ENCODE measurements at regions not wholly inside any gene's neighbourhood (a gene's known extent, or its start where the extent isn't known, plus 50 kb on each side); places are given as distances from the start of the nearest gene placed in this dataset.
"Not testable (repeated sequence)": the region's sequence is repeated elsewhere in the genome, so short reads cannot be mapped to it uniquely, and the experiment has no call there.

DNA sequence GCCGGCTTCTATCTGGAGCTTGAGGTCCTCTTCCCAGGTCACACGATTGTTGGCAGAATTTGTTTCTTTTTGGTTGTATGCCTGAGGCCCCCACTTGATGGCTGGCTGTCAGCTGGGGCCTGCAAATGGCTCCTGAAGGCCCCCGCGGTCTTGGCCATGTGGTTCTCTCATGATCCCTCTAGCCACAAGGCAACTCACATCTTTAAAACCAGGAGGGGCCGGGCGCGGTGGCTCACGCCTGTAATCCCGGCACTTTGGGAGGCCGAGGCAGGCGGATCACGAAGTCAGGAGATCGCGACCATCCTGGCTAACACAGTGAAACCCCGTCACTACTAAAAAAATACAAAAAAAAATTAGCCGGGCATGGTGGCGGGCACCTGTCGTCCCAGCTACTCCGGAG is 443.6 kb downstream of the DOK5 start:
- DNase-seq, result not testable (repeated sequence)

- no peak for DNase-seq
These were observed 439.6 kb downstream of the DOK5 start for GRCh38 chr20:54914995-54915394.

GRCh38 chr20:54909702-54910101 is 434.3 kb downstream of the DOK5 start:
- DNase-seq, result no peak

DNA sequence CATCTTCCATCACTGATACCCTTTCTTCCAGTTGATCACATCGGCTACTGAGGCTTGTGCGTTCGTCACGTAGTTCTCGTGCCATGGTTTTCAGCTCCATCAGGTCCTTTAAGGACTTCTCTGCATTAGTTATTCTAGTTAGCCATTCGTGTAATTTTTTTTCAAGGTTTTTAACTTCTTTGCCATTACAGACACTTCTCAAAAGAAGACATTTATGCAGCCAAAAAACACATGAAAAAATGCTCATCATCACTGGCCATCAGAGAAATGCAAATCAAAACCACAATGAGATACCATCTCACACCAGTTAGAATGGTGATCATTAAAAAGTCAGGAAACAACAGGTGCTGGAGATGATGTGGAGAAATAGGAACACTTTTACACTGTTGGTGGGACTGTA is 430.7 kb downstream of the DOK5 start:
- not testable (repeated sequence) for DNase-seq

GRCh38 chr20:54897787-54898186 is 422.4 kb downstream of the DOK5 start:
- no peak for DNase-seq

DNA sequence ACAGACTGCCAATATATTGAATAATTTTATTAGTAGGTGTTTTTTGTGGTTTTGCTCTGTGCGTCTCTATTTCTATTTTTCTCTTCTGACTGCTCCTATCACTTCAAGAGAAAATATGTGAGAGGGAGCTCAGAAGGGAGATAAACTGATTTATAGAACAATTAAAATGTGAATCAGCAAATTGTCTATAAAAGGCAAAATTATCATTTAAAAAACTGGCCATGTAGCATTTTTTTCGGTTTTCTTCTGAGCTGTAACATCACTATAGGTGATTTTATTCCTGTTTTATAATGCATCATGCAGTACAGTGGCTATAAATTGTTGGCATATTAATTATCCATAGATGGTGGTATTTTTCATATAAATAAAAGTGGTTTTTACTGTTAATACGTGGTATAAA is 416.5 kb downstream of the DOK5 start:
- DNase-seq, result no peak

- DNase-seq, result no peak
These were observed 404.0 kb downstream of the DOK5 start for GRCh38 chr20:54879393-54879792.

DNA sequence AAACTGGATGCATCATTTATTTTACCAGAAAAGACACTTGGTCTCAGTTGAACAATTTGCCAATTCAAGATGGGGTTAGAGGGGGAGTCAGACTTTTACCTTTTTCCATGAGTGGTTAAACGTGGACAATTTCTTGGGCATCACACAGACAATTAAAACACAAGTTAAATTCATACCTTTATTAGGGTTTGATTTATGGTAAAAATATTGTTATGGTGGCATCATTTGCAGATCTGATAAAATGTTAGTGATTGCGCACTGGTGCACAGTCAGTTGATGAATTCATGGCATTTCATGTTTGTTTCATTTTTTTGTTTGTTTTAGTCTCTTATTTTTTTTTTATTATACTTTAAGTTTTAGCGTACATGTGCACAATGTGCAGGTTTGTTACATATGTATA is 399.9 kb downstream of the DOK5 start:
- DNase-seq, result no peak

DNA sequence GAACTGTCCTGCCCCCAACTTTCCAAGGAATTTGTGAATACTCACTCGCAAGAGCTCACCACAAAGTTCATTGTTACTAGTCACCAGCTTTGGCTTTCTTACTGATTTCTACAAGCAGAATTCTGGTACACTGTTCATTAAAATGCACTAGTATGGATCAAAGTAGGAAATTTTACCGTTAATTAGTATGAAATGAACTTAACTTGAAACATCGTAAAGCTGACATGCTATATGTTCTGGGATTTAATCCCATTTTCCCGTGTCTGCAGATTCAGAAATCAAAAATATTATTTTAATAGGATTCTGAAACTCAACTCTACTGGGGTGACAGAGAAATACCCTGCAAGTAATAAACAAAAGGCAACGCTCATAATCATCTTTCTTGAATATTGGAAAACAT is 399.3 kb downstream of the DOK5 start:
- no peak for DNase-seq

DNA sequence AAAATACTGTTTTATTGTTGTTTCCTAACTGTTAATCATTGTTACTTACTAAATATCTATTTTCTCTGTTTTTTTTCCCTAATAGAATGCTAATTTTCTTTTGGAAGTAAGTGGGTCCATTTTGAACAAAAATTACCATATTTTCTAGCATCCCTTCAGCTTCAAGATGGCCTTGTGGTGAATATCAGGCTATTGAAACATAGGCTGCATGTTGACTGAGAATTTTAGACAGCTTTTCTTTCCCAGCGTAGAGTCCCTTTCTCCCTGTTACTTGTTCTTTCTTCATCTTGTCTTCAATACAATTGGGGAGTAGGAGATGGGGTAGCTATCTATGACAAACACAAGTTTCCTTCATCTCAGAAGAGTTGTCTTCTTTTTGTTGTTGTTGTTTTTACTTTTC is 397.0 kb downstream of the DOK5 start:
- no peak for DNase-seq

- no peak for DNase-seq
These were observed 394.4 kb downstream of the DOK5 start for GRCh38 chr20:54869765-54870164.

- no peak for DNase-seq
These were observed 389.9 kb downstream of the DOK5 start for GRCh38 chr20:54865273-54865672.

DNA sequence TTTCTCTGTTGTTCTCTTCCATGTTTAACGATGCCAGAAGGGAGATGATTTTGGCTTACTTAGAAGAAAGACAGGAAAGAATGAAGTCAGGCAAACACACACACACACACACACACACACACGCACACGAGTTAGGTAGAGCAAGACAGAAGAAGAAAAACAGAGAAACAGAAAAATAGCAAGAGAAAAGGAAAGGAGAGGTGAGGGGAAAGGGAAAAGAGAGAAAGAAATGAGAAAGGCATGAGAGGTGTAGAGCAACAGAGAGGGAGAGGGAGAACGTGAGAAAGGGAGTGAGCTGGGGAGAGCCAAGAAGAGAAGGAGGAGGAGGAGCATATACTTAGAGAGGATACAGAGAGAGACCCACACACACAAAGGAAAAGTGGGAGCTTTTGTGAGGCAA is 385.3 kb downstream of the DOK5 start:
- DNase-seq, result no peak

DNA sequence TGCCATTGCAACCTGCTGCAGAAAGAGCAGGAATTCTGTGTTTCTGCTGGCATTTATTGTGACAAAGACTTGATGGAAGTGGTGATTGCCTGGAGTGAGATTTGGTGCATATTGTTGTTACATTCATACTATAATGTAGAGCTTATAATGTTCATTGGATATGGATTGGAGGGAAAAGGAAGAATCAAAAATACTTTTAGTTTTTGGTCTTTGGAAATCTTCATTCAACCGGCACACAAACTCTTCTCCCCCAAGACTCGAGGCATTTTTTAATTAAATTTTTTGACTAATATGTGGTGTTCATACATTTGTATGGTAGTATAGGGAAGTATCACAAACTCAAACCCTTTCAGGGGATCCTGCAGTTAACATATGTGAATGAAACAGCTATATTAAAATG is 380.8 kb downstream of the DOK5 start:
- DNase-seq, result no peak

GRCh38 chr20:54849741-54850140 is 374.3 kb downstream of the DOK5 start:
- DNase-seq, result no peak

DNA sequence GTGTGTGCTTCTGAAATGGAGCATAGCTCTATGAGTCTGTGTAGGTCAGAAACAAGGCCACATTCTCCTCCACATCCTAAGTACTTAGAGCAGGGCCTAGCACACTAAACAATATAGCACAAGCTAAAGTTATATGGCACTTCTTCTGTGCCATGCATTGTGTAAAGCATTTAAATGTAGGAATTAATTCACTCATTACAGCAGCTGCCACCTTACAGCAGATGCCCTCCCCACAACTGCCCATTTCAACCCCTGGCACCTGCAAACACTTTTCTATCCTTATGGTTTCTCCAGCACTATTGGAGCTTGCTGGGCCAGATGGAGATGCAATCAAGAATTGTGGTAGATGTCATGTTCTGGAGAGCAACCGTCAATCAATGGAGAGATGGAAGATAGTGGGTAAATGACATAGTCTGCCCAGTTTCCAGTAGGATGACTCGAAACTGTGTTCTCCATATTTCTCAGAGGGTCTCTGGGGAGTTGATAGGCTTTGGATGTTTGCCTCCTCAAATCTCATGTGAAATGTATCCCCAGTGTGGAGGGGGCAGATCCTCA is 373.7 kb downstream of the DOK5 start:
- DNase-seq, result no peak

GRCh38 chr20:54848262-54848661 is 372.9 kb downstream of the DOK5 start:
- no peak for DNase-seq

- no peak for DNase-seq
These were observed 371.6 kb downstream of the DOK5 start for GRCh38 chr20:54846948-54847347.

GRCh38 chr20:54844346-54844745 is 369.0 kb downstream of the DOK5 start:
- DNase-seq, result no peak

GRCh38 chr20:54843865-54844264 is 368.5 kb downstream of the DOK5 start:
- no peak for DNase-seq

GRCh38 chr20:54843431-54843830 is 368.0 kb downstream of the DOK5 start:
- DNase-seq, result no peak

- DNase-seq, result no peak
These were observed 363.8 kb downstream of the DOK5 start for GRCh38 chr20:54839224-54839623.

GRCh38 chr20:54837226-54837625 is 361.8 kb downstream of the DOK5 start:
- DNase-seq, result no peak

GRCh38 chr20:54822386-54822785 is 347.0 kb downstream of the DOK5 start:
- no peak for DNase-seq

- DNase-seq, result no peak
These were observed 345.0 kb downstream of the DOK5 start for GRCh38 chr20:54820392-54820791.

DNA sequence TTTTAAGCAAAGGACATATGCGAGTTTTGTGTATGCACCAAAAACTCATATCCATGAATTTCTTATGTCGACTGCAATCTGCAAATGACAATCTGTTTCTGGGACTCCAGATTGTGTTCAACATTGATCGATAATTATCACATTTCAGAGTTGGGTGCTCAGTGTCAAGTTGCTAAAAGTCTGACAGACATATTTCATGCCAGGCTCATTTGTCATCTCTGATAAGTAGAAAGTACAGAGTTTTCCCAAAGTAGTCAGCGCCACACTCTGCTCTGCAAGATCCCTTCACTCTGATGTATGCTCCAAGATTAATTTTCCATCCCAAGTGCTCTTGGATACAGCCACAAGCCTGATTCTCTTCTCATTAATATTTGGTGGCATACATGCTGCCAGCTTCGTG is 331.1 kb downstream of the DOK5 start:
- DNase-seq, result no peak
